ENCODE measurements at regions not wholly inside any gene's neighbourhood (a gene's known extent, or its start where the extent isn't known, plus 50 kb on each side); places are given as distances from the start of the nearest gene placed in this dataset.

- ATAC-seq, result no peak
- 69% methylated on average over 1 of the region's 1 CpG for WGBS
- Histone ChIP-seq H3K4me3 (ENCODE audit: low read length) (no peak overlapping the region), H3K9me3 (ENCODE audit: control insufficient read depth, low read length) (no peaks in the 10 kb centered on the region), H3K27me3 (ENCODE audit: control insufficient read depth, insufficient read depth) (no peaks in the 10 kb centered on the region), H3K4me1 (ENCODE audit: control insufficient read depth, insufficient read depth, low read length) (no peaks in the 10 kb centered on the region), H3K27ac (ENCODE audit: low read length) (no peak overlapping the region)
- DNase-seq, result no peak
- intact Hi-C loops (cut with DNase I), result no loop called here
Observed at GRCh38 chr4:19401301-19402080, 850.2 kb upstream of the SLIT2 start.

GRCh38 chr4:19400820-19401219 lies 850.9 kb upstream of the SLIT2 start:
- intact Hi-C loops (cut with DNase I), result no loop called here
- no peak overlapping the region for H3K27ac ChIP-seq (ENCODE audit: low read length)
- H3K4me1 ChIP-seq (ENCODE audit: control insufficient read depth, insufficient read depth, low read length), result no peaks in the 10 kb centered on the region
- no peaks in the 10 kb centered on the region for H3K9me3 ChIP-seq (ENCODE audit: control insufficient read depth, low read length)
- WGBS, result 93% methylated on average over 1 of the region's 1 CpG
- H3K27me3 ChIP-seq (ENCODE audit: control insufficient read depth, insufficient read depth), result no peaks in the 10 kb centered on the region
- DNase-seq (no peak), ATAC-seq (no peak)
- H3K4me3 ChIP-seq (ENCODE audit: low read length), result no peak overlapping the region

- no peak for DNase-seq
- Histone ChIP-seq H3K4me1 (ENCODE audit: control insufficient read depth, insufficient read depth, low read length) (no peaks in the 10 kb centered on the region), H3K27me3 (ENCODE audit: control insufficient read depth, insufficient read depth) (no peaks in the 10 kb centered on the region), H3K9me3 (ENCODE audit: control insufficient read depth, low read length) (no peaks in the 10 kb centered on the region), H3K27ac (ENCODE audit: low read length) (no peak overlapping the region), H3K4me3 (ENCODE audit: low read length) (no peak overlapping the region)
- intact Hi-C loops (cut with DNase I), result no loop called here
- no peak for ATAC-seq
Observed at GRCh38 chr4:19399001-19399400, 852.7 kb upstream of the SLIT2 start.

GRCh38 chr4:19386786-19387185 lies 864.9 kb upstream of the SLIT2 start:
- 70% methylated on average over 2 of the region's 2 CpGs for WGBS
- Histone ChIP-seq H3K4me1 (ENCODE audit: control insufficient read depth, insufficient read depth, low read length) (no peaks in the 10 kb centered on the region), H3K27ac (ENCODE audit: low read length) (no peak overlapping the region), H3K9me3 (ENCODE audit: control insufficient read depth, low read length) (no peaks in the 10 kb centered on the region), H3K4me3 (ENCODE audit: low read length) (no peak overlapping the region), H3K27me3 (ENCODE audit: control insufficient read depth, insufficient read depth) (no peaks in the 10 kb centered on the region)
- intact Hi-C loops (cut with DNase I), result no loop called here
- no peak for ATAC-seq
- DNase-seq, result no peak

GRCh38 chr4:19382993-19383756 lies 868.5 kb upstream of the SLIT2 start:
- no peak for DNase-seq

GRCh38 chr4:19381068-19381467 lies 870.6 kb upstream of the SLIT2 start:
- Histone ChIP-seq H3K27me3 (ENCODE audit: control insufficient read depth, insufficient read depth) (no peaks in the 10 kb centered on the region), H3K4me1 (ENCODE audit: control insufficient read depth, insufficient read depth, low read length) (no peaks in the 10 kb centered on the region), H3K27ac (ENCODE audit: low read length) (no peak overlapping the region), H3K4me3 (ENCODE audit: low read length) (no peak overlapping the region), H3K9me3 (ENCODE audit: control insufficient read depth, low read length) (no peaks in the 10 kb centered on the region)
- WGBS, result 95% methylated on average over 1 of the region's 1 CpG
- DNase-seq (no peak), ATAC-seq (no peak)
- intact Hi-C loops (cut with DNase I), result no loop called here

More at GRCh38 chr4:19382993-19383756, 868.5 kb upstream of the SLIT2 start:
- ATAC-seq, result no peak
- Histone ChIP-seq H3K9me3 (ENCODE audit: control insufficient read depth, low read length) (no peaks in the 10 kb centered on the region), H3K27me3 (ENCODE audit: control insufficient read depth, insufficient read depth) (no peaks in the 10 kb centered on the region), H3K4me1 (ENCODE audit: control insufficient read depth, insufficient read depth, low read length) (no peaks in the 10 kb centered on the region), H3K4me3 (ENCODE audit: low read length) (no peak overlapping the region), H3K27ac (ENCODE audit: low read length) (no peak overlapping the region)
- intact Hi-C loops (cut with DNase I), result no loop called here
- 73% methylated on average over 6 of the region's 6 CpGs for WGBS

GRCh38 chr4:19380600-19380999 lies 871.1 kb upstream of the SLIT2 start:
- Histone ChIP-seq H3K9me3 (ENCODE audit: control insufficient read depth, low read length) (no peaks in the 10 kb centered on the region), H3K4me3 (ENCODE audit: low read length) (no peak overlapping the region), H3K27ac (ENCODE audit: low read length) (no peak overlapping the region), H3K27me3 (ENCODE audit: control insufficient read depth, insufficient read depth) (no peaks in the 10 kb centered on the region), H3K4me1 (ENCODE audit: control insufficient read depth, insufficient read depth, low read length) (no peaks in the 10 kb centered on the region)
- intact Hi-C loops (cut with DNase I), result no loop called here
- 85% methylated on average over 2 of the region's 2 CpGs for WGBS
- ATAC-seq (no peak), DNase-seq (no peak)

GRCh38 chr4:19379191-19379708 lies 872.5 kb upstream of the SLIT2 start:
- no peaks in the 10 kb centered on the region for H3K4me1 ChIP-seq (ENCODE audit: control insufficient read depth, insufficient read depth, low read length)
- WGBS, result 74% methylated on average over 6 of the region's 6 CpGs
- no peak overlapping the region for H3K27ac ChIP-seq (ENCODE audit: low read length)
- DNase-seq (no peak), ATAC-seq (no peak)
- intact Hi-C loops (cut with DNase I), result no loop called here
- no peaks in the 10 kb centered on the region for H3K27me3 ChIP-seq (ENCODE audit: control insufficient read depth, insufficient read depth)
- H3K4me3 ChIP-seq (ENCODE audit: low read length), result no peak overlapping the region
- H3K9me3 ChIP-seq (ENCODE audit: control insufficient read depth, low read length), result no peaks in the 10 kb centered on the region

- DNase-seq (no peak), ATAC-seq (no peak)
- no peaks in the 10 kb centered on the region for H3K27me3 ChIP-seq (ENCODE audit: control insufficient read depth, insufficient read depth)
- H3K27ac ChIP-seq (ENCODE audit: low read length), result no peak overlapping the region
- no peaks in the 10 kb centered on the region for H3K9me3 ChIP-seq (ENCODE audit: control insufficient read depth, low read length)
- intact Hi-C loops (cut with DNase I), result no loop called here
- no peak overlapping the region for H3K4me3 ChIP-seq (ENCODE audit: low read length)
- 58% methylated on average over 2 of the region's 2 CpGs for WGBS
- H3K4me1 ChIP-seq (ENCODE audit: control insufficient read depth, insufficient read depth, low read length), result no peaks in the 10 kb centered on the region
Observed at GRCh38 chr4:19375931-19376330, 875.8 kb upstream of the SLIT2 start.

- Histone ChIP-seq H3K27me3 (ENCODE audit: control insufficient read depth, insufficient read depth) (no peaks in the 10 kb centered on the region), H3K4me1 (ENCODE audit: control insufficient read depth, insufficient read depth, low read length) (no peaks in the 10 kb centered on the region), H3K27ac (ENCODE audit: low read length) (no peak overlapping the region), H3K4me3 (ENCODE audit: low read length) (no peak overlapping the region), H3K9me3 (ENCODE audit: control insufficient read depth, low read length) (no peaks in the 10 kb centered on the region)
- no peak for DNase-seq
- no peak for ATAC-seq
- intact Hi-C loops (cut with DNase I), result no loop called here
- WGBS, result 65% methylated on average over 4 of the region's 4 CpGs
Observed at GRCh38 chr4:19375136-19375804, 876.4 kb upstream of the SLIT2 start.

GRCh38 chr4:19372390-19372789 lies 879.3 kb upstream of the SLIT2 start:
- Histone ChIP-seq H3K4me3 (ENCODE audit: low read length) (no peak overlapping the region), H3K27ac (ENCODE audit: low read length) (no peak overlapping the region), H3K27me3 (ENCODE audit: control insufficient read depth, insufficient read depth) (no peaks in the 10 kb centered on the region), H3K4me1 (ENCODE audit: control insufficient read depth, insufficient read depth, low read length) (no peaks in the 10 kb centered on the region), H3K9me3 (ENCODE audit: control insufficient read depth, low read length) (no peaks in the 10 kb centered on the region)
- DNase-seq (no peak), ATAC-seq (no peak)
- intact Hi-C loops (cut with DNase I), result no loop called here
- WGBS, result 95% methylated on average over 2 of the region's 2 CpGs

Measured in right cardiac atrium (tissue), 5 donors.